ENCODE measurements at regions not wholly inside any gene's neighbourhood (a gene's known extent, or its start where the extent isn't known, plus 50 kb on each side); places are given as distances from the start of the nearest gene placed in this dataset.
A peak's percentile ranks its signal among the peaks of the same experiment; 100 is the strongest.
"Not testable (repeated sequence)": the region's sequence is repeated elsewhere in the genome, so short reads cannot be mapped to it uniquely, and the experiment has no call there.

DNA sequence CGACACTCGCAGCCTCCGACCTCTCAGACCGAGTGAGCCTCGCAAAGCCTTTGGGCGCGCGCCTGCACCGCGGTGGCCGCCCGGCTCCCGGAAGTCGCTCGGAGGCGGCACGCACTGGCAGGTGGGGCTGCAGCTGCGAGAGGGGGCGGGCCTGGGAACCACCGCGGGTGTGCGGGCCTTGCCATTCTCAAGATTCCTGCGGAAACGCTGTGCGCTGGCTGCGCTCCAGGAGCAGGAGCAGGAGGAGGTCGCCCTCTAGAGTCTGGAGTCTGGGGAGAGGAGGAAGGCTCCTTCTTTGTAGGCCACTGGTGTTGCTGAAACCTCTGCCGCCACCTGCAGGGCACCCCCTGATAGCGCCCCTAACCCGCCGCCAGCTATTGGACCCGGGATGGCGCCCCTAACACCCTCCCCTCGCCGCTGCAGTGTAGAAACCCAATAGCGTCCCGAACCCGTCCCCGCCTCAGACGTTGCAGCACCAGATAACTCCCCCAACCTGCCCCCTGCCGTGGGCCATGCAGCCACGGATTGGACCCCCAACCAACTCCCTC, 230.6 kb downstream of the LIPI start:
- H3K9me3 Mint-ChIP-seq, H3K4me1 Mint-ChIP-seq: not testable (repeated sequence)
- Mint-ChIP-seq H3K4me3 (peak overlapping the region; percentile 90 to 98), H3K27me3 (peaks cover 11% of the 10 kb centered on the region), H3K27ac (peak overlapping the region; percentile 82 to 94)
- DNase-seq, result peak; percentile 72 to 76
- peak; percentile 88 for ATAC-seq

DNA sequence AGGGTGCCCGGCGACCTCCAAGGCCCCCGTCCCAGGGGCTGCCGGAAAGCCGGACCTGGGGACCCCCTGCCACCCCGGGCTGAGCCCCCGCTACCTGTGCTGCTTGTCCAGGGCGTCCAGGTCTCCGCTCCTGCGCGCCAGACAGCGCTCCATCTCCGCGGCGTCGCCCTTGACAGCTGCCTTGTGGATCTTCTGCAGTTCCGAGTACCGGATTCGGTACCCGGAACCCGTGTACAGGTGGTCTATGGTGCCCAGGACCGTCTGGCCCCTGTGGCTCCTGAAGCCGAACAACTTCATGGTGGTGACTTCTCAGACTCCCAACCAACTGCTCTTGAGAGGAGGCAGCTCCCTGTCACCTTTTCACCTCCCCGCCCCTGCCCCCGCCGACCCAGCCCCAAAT, 231.1 kb downstream of the LIPI start:
- H3K27ac Mint-ChIP-seq, result peak overlapping the region in 1 of 2 donors; percentile 94

DNA sequence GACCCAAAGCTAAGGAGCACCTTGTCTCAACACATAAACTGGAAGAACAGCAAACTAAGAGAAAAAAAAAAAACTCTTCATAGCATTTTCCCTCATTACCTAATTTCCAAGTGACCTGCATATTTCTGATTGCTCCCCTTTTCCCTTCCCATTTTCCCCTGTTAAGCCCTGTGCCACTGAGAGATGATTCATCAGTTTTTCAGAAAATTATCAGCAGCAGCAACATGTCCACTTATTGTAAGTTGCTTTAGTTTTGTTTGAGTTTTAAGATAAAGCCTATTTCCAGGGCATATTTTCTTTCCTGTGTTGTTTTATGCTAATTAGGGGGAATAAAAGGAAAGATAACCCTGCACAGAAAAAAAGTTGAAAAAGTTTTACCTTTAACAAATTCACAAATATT, 236.2 kb downstream of the LIPI start:
- not testable (repeated sequence) for H3K9me3 Mint-ChIP-seq, DNase-seq, H3K4me1 Mint-ChIP-seq, H3K4me3 Mint-ChIP-seq, H3K27me3 Mint-ChIP-seq, ATAC-seq
- peak overlapping the region in 1 of 2 donors; percentile 4 for H3K27ac Mint-ChIP-seq

More for the DNA sequence above, 231.1 kb downstream of the LIPI start:
- Mint-ChIP-seq H3K4me3 (peak overlapping the region; percentile 90 to 98), H3K27me3 (peaks cover 11% of the 10 kb centered on the region)
- ATAC-seq, result peak; percentile 46
- H3K9me3 Mint-ChIP-seq, H3K4me1 Mint-ChIP-seq: not testable (repeated sequence)
- peak in 1 of 2 donors; percentile 31 for DNase-seq

DNA sequence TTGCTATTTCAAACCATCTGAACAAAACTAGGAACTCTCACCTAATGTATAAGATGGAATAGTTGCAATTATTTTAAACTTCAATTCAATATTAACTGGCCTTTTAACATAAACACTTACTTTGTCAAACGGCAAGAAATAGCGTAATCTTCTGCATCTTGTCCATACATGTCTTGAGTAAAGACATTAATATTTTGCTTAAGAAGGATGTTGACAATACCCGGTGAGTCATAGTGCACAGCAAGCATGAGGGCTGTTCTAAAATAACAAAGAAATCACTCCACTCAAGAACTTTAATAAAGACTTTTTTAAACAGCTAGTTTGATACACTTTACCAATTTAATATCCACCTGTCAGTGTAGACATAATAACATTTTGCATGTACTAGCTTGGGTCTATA, 240.9 kb downstream of the LIPI start:
- not testable (repeated sequence) for H3K4me3 Mint-ChIP-seq, H3K9me3 Mint-ChIP-seq, DNase-seq, H3K27me3 Mint-ChIP-seq, H3K27ac Mint-ChIP-seq, H3K4me1 Mint-ChIP-seq, ATAC-seq

DNA sequence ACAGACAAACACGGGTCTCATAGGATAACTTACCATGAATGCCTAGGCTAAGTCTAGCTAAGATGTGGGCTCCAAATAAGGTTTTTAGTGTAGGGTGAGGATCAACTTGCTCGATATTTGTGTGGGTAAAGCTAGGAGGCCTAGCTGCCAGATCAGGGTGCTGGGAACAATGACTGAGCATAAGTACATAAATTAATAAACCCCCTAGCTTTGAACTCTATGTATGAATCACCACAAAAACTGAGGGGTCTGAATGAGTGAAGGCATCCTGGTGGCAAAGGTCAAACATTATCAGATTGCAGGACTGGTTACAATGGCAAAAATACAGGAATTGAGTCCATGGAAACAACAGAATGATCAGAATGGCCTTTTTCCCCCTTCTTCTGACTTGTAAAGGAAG, 241.8 kb downstream of the LIPI start:
- not testable (repeated sequence) for H3K9me3 Mint-ChIP-seq, H3K27ac Mint-ChIP-seq, H3K27me3 Mint-ChIP-seq, H3K4me3 Mint-ChIP-seq, ATAC-seq, DNase-seq, H3K4me1 Mint-ChIP-seq

DNA sequence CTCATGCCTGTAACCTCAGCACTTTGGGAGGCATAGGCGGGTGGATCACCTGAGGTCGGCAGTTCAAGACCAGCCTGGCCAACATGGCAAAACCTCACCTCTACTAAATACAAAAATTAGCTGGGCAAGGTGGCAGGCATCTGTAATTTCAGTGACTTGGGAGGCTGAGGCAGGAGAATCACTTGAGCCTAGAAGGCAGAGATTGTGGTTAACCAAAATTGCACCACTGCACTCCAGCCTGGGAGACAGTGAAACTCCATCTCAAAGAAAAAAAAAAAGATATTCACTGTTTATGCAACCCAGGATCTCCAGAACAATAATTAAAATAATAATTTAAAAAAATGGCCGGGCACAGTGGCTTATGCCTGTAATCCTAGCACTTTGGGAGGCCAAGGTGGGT, 247.5 kb downstream of the LIPI start:
- ATAC-seq, H3K27me3 Mint-ChIP-seq, H3K4me1 Mint-ChIP-seq, H3K4me3 Mint-ChIP-seq, H3K27ac Mint-ChIP-seq, H3K9me3 Mint-ChIP-seq, DNase-seq: not testable (repeated sequence)

DNA sequence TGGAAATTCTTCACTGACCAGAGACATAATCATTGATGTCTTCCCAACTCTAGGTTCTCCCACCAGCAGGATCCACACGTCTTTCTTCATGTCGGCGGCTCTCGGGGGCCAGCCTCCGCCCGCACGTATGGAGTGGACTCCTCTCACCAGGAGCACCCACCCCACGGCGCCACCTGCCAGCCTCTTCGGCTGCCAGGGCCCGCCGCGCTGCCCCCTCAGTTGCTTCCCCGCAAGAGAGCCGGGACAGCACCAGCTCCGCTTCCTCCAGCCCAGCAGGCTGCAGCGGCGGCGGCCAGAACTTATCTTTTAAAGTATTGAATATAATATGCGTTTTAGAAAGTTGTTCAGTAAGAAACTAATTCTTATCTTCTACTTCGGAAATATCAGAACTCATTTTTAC, 273.5 kb downstream of the LIPI start:
- DNase-seq (no peak), ATAC-seq (no peak)
- Mint-ChIP-seq H3K4me3 (no peak overlapping the region), H3K27ac (no peak overlapping the region), H3K27me3 (no peaks in the 10 kb centered on the region), H3K4me1 (no peaks in the 10 kb centered on the region), H3K9me3 (peaks cover 0 to 8% of the 10 kb centered on the region in 2 donors)

DNA sequence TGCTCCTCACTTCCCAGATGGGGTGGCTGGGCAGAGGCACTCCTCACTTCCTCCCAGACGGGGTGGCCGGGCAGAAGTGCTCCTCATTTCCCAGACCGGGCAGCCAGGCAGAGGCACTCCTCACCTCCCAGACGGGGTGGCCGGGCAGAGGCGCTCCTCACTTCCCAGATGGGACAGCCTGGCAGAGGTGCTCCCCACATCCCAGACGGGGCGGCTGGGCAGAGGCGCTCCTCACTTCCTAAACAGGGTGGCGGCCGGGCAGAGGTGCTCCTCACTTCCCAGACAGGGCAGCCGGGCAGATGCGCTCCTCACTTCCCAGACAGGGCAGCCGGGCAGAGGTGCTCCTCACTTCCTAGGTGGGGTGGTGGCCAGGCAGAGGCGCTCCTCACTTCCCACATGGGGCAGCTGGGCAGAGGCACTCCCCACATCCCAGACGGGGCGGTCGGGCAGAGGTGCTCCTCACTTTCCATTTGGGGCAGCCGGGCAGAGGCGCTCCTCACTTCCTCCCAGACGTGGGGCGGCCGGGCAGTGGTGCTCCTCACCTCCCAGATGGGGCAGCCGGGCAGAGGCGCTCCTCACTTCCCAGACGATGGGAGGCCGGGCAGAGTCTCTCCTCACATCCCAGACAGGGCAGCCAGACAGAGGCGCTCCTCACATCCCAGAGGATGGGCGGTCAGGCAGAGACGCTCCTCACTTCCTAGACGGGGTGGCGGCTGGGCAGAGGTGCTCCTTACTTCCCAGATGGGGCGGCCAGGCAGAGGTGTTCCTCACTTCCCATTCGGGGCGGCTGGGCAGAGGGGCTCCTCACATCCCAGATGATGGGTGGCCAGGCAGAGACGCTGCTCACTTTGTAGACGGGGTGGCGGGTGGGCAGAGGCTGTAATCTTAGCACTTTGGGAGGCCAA, 274.5 kb downstream of the LIPI start:
- ATAC-seq, H3K27me3 Mint-ChIP-seq, H3K9me3 Mint-ChIP-seq, H3K4me1 Mint-ChIP-seq, H3K27ac Mint-ChIP-seq, H3K4me3 Mint-ChIP-seq, DNase-seq: not testable (repeated sequence)

DNA sequence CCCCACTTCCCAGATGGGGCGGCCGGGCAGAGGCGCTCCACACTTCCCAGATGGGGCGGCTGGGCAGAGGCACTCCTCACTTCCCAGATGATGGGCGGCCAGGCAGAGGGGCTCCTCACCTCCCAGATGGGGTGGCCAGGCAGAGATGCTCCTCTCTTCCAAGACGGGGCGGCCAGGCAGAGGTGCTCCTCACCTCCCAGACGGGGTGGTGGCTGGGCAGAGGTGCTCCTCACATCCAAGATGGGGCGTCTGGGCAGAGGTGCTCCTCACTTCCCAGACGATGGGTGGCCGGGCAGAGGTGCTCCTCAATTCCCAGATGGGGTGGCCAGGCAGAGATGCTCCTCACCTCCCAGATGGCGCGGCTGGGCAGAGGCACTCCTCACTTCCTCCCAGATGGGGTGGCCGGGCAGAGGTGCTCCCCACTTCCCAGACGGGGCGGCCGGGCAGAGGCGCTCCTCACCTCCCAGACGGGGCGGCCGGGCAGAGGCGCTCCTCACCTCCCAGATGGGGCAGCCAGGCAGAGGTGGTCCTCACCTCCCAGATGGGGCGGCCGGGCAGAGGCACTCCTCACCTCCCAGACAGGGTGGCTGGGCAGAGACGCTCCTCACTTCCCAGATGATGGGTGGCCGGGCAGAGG, 275.2 kb downstream of the LIPI start:
- DNase-seq, ATAC-seq, H3K9me3 Mint-ChIP-seq, H3K27me3 Mint-ChIP-seq, H3K4me1 Mint-ChIP-seq, H3K4me3 Mint-ChIP-seq: not testable (repeated sequence)
- peak overlapping the region in 1 of 2 donors; percentile 27 for H3K27ac Mint-ChIP-seq

DNA sequence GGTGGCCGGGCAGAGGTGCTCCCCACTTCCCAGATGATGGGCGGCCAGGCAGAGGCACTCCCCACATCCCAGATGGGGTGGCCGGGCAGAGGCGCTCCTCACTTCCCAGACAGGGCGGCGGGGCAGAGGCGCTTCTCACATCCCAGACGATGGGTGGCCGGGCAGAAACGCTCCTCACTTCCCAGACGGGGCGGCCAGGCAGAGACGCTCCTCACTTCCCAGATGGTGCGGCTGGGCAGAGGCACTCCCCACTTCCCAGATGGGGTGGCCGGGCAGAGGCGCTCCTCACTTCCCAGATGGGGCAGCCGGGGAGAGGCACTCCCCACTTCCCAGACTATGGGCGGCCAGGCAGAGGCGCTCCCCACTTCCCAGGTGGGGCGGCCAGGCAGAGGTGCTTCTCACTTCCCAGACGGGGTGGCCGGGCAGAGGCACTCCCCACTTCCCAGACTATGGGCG, 275.8 kb downstream of the LIPI start:
- not testable (repeated sequence) for H3K4me3 Mint-ChIP-seq, H3K27me3 Mint-ChIP-seq, DNase-seq, ATAC-seq, H3K27ac Mint-ChIP-seq, H3K9me3 Mint-ChIP-seq, H3K4me1 Mint-ChIP-seq

DNA sequence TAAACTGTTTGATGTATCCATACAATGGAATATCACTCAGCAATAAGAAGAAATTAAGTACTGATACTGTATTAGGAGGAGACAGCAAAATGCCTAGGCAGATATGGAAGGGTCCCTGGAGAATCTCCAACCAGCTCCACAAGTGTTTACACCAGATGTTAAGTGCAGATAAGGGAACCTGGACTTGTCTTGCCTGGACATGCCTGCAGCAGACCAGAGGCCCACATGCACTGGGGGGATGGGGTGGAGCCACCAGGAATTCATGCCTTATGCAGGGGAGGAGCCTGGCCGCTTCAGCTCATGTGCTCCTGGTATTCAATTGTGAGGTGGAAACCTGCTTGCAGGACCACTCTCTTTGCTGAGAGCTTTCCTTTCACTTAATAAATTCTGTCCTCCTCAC, 287.6 kb downstream of the LIPI start:
- not testable (repeated sequence) for H3K27ac Mint-ChIP-seq, H3K27me3 Mint-ChIP-seq, ATAC-seq, H3K9me3 Mint-ChIP-seq, DNase-seq, H3K4me1 Mint-ChIP-seq, H3K4me3 Mint-ChIP-seq

DNA sequence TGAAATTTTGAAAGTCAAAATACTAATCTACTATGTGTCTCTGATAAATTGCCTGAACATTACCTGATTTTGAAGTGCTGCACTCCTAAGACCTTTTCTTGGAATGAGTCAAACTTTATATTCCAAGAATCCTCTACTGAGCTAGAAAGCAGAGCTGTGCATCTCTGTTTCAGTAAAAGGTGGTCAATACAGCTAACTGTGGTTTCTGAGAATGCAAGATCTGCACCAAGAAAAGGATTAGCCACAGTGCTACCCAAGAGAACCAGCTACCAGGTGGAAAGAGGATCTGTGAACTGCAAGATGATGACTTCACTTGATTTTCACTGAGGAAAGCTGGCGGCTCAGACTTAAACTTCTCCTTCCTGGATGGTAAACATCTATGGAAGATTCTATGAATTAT, 289.3 kb downstream of the LIPI start:
- H3K9me3 Mint-ChIP-seq, H3K27me3 Mint-ChIP-seq, H3K27ac Mint-ChIP-seq, ATAC-seq, H3K4me3 Mint-ChIP-seq, DNase-seq, H3K4me1 Mint-ChIP-seq: not testable (repeated sequence)

DNA sequence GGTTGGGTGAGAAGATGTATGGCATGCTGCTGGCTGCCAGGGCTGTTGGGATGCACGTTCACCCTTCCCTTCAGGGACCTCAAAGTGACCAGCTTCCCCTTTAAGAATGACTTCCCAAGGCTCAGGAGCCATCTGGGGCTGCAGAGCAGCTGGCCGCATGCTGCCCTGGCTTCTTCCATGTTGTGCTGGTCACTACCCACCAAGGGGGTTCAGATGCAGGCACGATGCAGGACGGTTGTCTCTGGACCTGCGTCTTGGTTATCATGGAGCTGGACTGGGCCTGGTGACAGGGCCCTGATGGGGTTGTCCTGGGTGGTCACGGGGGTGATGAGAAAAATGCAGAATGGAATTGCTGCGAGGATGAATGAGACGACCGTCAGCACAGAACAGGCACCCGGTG, 297.8 kb downstream of the POTED start:
- H3K4me3 Mint-ChIP-seq, result not testable (repeated sequence)

DNA sequence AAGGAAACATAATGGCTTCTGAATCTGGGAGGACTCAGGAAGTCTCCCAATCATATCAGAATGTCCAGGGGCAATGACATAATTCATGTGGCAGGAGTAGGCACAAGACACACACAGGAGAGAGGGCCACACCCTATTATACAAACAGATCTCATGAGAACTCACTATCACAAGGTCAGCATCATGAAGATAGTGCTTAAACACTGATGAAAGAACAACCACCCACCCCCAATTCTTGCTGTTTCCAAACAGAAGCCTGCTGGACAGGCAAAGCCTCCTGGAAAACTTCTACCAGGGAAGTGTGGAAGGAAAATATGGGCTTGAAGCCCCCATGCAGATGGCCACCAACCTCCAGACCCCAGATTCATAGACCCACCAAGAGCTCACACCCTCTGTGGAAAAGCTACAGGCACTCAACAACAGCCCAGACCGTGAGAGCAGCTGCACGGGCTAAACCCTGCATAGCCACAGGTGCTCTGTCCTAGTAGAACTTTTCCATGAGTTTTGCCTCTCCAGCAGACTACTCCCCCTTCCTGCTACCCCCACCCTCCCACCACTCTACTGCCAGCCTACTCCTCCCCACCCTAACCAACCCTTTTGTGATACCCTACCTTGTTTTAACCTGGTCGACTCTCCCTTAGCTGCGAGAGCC, 287.1 kb downstream of the POTED start:
- ATAC-seq, DNase-seq, H3K9me3 Mint-ChIP-seq, H3K27me3 Mint-ChIP-seq, H3K4me3 Mint-ChIP-seq, H3K27ac Mint-ChIP-seq, H3K4me1 Mint-ChIP-seq: not testable (repeated sequence)

More for the DNA sequence above, 297.8 kb downstream of the POTED start:
- DNase-seq, ATAC-seq, H3K4me1 Mint-ChIP-seq, H3K27ac Mint-ChIP-seq, H3K9me3 Mint-ChIP-seq, H3K27me3 Mint-ChIP-seq: not testable (repeated sequence)

DNA sequence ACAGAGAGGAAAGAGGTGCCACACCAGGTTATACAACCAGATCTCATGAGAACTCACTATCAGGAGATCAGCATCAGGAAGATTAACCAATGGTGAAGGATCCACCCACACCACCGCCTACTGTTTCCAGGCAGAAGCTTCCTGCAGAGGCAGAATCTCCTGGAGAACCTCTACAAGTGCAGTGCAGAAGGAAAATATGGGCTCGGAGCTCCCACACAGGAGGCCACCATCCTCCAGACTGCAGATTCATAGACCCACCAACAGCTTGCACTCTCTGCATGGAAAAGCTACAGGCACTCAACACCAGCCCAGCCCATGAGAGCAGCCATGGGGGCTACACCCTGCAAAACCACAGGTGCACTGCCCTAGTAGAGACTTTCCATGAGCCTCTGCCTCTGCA, 284.0 kb downstream of the POTED start:
- DNase-seq, H3K27me3 Mint-ChIP-seq, H3K9me3 Mint-ChIP-seq, H3K4me3 Mint-ChIP-seq, ATAC-seq, H3K4me1 Mint-ChIP-seq, H3K27ac Mint-ChIP-seq: not testable (repeated sequence)

All from stimulated activated naive CD8-positive, alpha-beta T cell treated with anti-CD3 and anti-CD28 coated beads, Interleukin-15, amount 100 ng/mL, for 72 hours (primary cell).